Choroid plexus epithelial cell (primary cell): ENCODE measurements at regions not wholly inside any gene's neighbourhood (a gene's known extent, or its start where the extent isn't known, plus 50 kb on each side); places are given as distances from the start of the nearest gene placed in this dataset.
"Not testable (repeated sequence)": the region's sequence is repeated elsewhere in the genome, so short reads cannot be mapped to it uniquely, and the experiment has no call there.

Experiments used
- DNase-seq: peaks from one replicate; pipeline ENCODE4 v3.0.0-alpha.2; 2010; ENCODE audit warnings: low read depth
- H3K4me3 ChIP-seq: 2 replicates; pipeline ENCODE4 v1.5.1; 2011; ENCODE audit warnings: low read depth, mild to moderate bottlenecking, control low read depth, low read length, moderate library complexity
- TF ChIP-seq, protein P1 (sequence below): conservative IDR thresholded peaks from 2 replicates; pipeline ENCODE4 v1.5.1; 2011; ENCODE audit warnings: low read depth, mild to moderate bottlenecking, control low read depth, inconsistent platforms, low read length, moderate library complexity

DNA sequence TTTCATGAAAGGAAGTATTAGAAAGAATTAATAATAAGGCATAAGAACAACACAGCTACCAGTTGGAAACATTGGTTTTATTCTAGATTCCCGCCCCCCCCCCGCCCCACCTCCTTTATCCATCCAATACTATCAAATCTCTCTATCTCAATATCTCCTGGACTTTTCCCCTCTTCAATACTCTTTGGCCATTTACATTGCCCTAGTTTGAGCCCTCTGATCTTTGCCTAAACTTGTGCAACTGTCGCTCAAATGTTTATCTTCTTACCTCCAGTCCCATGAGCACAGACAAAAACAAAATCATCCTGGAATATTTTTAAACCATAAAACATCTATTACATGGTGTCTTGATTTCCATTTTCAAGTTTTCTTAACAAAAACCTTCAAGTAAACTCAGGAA, 488.2 kb downstream of the KLHL13 start:
- TF ChIP-seq, protein P1, sequence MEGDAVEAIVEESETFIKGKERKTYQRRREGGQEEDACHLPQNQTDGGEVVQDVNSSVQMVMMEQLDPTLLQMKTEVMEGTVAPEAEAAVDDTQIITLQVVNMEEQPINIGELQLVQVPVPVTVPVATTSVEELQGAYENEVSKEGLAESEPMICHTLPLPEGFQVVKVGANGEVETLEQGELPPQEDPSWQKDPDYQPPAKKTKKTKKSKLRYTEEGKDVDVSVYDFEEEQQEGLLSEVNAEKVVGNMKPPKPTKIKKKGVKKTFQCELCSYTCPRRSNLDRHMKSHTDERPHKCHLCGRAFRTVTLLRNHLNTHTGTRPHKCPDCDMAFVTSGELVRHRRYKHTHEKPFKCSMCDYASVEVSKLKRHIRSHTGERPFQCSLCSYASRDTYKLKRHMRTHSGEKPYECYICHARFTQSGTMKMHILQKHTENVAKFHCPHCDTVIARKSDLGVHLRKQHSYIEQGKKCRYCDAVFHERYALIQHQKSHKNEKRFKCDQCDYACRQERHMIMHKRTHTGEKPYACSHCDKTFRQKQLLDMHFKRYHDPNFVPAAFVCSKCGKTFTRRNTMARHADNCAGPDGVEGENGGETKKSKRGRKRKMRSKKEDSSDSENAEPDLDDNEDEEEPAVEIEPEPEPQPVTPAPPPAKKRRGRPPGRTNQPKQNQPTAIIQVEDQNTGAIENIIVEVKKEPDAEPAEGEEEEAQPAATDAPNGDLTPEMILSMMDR = no peak
- no peak overlapping the region for H3K4me3 ChIP-seq
- no peak for DNase-seq

DNA sequence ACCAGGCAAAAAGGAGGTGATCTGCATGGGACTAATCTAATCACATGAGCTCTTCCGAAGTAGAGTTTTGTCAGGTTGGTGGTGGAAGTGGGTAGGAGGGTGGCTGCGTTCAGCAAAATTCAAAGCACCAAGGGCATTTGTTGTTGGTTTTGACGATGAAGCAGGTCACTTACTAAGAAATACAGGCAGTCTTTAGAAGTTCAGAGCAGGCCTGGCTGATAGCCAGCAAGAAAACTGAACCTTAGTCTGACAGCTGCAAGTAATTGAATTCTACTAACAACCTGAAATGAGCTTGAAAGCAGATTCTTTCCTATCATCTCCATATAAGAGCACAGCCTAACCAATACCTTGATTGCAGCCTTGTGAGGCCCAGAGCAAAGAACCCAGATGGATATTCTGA, 505.8 kb downstream of the KLHL13 start:
- no peak overlapping the region for H3K4me3 ChIP-seq
- no peak for DNase-seq
- TF ChIP-seq, protein P1 = no peak

DNA sequence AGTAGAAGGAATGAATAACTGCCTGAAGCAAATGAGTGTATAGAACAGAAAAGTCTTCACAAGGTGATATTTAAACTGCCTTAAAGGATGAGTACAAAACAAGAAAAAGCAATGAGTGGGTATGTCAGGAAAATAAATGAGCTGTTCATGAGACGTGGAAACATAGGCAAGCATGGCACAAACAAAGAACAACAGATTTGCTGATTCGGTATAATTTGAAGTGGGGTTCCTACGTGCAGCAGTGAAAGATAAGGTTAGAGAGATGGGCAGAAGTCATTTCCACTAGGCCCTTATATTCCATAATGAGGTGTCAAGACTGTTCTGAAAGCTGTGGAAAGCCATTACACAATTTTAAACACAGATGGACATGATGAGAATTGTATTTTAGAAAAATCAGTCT, 506.6 kb downstream of the KLHL13 start:
- no peak overlapping the region for H3K4me3 ChIP-seq
- TF ChIP-seq, protein P1 = no peak
- DNase-seq = no peak

DNA sequence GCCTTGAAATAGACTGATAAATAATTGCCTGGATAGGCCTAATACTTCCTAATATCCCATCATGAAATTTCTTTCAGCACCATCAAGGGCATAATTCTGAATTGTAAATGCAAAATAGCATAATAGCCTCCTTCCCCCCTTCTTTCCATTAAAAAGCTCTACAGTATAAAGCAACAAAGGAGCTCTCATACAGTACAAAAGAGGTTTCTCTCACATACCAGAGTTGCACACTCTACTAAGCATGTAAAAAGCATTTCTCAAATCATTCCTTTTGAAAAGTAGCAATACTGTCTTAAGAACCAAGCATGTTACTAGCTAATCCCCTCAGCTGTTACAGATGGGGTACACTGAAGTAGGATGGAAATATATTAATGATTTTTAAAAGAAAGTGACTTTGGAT, 509.0 kb downstream of the KLHL13 start:
- DNase-seq = no peak
- TF ChIP-seq, protein P1 = no peak

DNA sequence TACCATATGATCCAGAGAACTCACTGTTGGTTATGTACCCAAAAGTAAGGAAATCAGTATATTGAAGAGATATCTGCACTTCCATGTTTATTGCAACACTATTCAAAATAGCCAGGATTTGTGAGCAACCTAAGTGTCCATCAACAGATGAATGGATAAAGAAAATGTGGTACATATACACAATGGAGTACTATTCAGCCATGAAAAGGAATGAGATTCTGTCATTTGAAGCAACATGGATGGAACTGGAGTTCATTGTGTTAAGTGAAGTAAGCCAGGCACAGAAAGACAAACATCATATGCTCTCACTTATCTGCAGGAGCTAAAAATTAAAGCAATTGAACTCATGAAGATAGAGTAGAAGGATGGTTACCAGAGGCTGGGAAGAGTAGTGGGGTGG, 510.5 kb downstream of the KLHL13 start:
- DNase-seq, H3K4me3 ChIP-seq: not testable (repeated sequence)

More for the DNA sequence above, 509.0 kb downstream of the KLHL13 start:
- H3K4me3 ChIP-seq = no peak overlapping the region

DNA sequence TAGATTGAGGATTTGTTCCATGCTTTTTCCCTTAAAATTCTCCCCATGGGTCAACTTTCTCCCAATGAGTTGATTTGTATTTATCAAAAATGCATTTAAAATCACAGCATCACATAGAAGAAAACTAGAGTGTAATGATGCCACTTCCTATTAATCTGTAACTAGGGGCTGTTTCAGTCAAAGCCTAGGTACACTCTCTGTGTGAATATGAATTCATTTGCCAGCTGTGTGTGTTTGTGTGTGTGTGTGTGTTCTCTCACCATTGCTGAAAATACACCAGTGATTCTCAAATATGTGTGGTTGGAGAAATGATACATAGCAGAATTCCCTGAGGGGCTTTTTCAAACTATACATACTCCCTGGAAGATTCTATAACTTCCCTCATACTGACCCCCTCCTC, 546.5 kb downstream of the KLHL13 start:
- TF ChIP-seq, protein P1 = no peak
- no peak overlapping the region for H3K4me3 ChIP-seq
- DNase-seq = no peak

DNA sequence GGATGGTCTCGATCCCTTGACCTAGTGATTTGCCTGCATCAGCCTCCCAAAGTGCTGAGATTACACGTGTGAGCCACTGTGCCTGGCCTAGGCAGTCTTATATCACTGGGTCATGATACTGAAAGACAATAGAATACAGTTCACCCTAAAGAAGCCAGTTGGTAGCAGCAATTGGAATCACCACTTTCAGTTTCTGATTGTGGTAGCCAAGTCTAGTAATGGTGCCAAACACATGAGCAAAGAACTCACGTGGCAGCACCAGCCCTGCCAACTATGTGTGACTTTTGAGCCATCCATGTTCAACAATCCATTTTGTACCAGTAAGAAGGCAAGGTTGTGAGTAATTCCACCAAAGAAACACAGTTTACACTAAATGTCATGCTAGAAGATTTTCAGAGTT, 548.4 kb downstream of the KLHL13 start:
- DNase-seq = no peak
- TF ChIP-seq, protein P1 = no peak
- H3K4me3 ChIP-seq = no peak overlapping the region

DNA sequence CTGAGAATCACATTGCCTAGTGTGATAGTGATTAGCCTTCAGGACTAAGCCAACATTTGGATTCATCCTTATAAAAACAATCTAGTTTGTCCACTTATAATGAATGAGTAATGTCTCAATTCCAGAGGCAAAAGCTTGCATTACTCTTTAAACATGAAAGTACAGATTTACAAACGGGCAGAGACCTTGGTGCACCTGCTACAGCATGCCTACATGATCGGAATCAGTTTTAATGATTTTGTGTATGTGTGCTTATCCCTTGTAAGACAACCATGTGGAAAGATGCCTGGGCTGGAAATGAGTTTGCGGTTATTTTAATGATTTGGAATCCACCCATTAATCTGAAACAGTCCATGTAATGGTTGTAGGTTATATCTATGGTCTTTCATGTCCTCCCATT, 572.7 kb downstream of the KLHL13 start:
- no peak overlapping the region for H3K4me3 ChIP-seq
- DNase-seq = no peak
- TF ChIP-seq, protein P1 = no peak
